ENCODE measurements at regions not wholly inside any gene's neighbourhood (a gene's known extent, or its start where the extent isn't known, plus 50 kb on each side); places are given as distances from the start of the nearest gene placed in this dataset.

DNA sequence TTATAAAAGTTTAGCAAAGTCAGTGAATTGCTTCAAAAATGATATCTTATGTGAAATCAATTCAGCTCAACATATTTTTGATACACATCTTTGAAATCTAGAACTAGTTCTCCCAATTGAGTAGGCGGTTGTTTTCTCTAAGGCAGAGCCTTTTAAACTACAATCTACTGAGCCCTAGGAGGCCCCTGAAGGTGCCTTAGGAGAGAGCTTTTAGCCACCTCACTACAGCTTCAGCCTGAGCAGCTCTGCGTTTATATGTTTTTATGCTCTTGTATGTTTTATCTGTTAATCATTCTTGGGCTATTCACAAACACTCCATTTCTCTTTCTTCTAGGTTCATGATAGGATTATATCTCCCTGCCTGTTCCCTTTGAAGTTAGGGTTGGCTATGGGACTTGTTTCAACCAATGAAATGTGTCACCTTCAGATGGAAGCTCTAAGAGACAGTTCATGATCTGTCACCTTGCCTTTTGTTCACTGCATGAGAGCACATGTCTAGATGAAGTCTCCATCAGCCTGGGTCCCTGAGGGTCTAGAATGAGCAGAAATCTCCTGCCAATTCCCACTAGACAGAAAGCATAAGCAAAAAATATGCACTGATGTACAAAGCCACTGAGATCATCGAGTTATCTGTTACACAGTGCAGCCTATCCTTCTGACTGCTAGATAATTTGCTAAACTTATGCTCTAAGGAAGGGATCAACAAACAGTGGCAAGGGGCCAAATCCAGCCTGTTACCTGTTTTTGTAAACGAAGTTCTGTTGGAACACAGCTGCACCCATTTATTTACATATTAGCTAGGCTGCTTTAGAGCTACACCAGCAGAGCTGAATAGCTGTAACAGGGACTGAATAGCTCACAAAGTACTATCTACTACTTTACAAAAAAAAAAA lies 128.5 kb upstream of the CDK1 start:
- no peak for DNase-seq
- Histone ChIP-seq H3K27ac (replicated peaks) (no peak overlapping the region), H3K27me3 (ENCODE audit: low read depth) (no peaks in the 10 kb centered on the region), H3K9me3 (replicated peaks) (no peaks in the 10 kb centered on the region), H3K4me1 (no peaks in the 10 kb centered on the region), H3K4me3 (no peak overlapping the region), H3K36me3 (no peaks in the 10 kb centered on the region)
- intact Hi-C loops (cut with micrococcal nuclease): loop anchor here (10.0 kb wide), 1 partner anchor 545 kb away; no protein-coding TSS in a partner anchor
- TF ChIP-seq, protein P1, sequence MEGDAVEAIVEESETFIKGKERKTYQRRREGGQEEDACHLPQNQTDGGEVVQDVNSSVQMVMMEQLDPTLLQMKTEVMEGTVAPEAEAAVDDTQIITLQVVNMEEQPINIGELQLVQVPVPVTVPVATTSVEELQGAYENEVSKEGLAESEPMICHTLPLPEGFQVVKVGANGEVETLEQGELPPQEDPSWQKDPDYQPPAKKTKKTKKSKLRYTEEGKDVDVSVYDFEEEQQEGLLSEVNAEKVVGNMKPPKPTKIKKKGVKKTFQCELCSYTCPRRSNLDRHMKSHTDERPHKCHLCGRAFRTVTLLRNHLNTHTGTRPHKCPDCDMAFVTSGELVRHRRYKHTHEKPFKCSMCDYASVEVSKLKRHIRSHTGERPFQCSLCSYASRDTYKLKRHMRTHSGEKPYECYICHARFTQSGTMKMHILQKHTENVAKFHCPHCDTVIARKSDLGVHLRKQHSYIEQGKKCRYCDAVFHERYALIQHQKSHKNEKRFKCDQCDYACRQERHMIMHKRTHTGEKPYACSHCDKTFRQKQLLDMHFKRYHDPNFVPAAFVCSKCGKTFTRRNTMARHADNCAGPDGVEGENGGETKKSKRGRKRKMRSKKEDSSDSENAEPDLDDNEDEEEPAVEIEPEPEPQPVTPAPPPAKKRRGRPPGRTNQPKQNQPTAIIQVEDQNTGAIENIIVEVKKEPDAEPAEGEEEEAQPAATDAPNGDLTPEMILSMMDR (IDR thresholded peaks at IDR 0.05; ENCODE audit: borderline replicate concordance): no peak

DNA sequence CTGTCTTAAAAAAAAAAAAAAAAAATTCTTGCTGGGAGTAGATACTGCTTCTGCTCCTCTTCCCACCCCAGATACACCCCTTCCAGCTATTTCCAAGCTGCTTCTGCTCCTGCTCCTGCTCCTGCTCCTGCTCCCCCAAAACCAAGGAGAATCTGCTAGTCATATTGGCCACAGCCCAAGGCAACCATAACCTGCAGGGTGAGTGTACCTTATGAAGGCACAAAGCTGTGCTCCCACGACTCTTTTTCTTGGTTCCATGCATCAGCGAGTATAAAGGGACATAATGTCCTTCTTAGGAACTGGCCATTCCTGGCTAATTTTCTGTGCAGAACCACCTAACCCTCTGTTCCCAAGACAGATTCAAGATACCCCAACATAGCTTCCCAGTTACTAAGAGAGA lies 129.5 kb upstream of the CDK1 start:
- intact Hi-C loops (cut with micrococcal nuclease): no loop called here
- Histone ChIP-seq H3K4me3 (no peak overlapping the region), H3K27ac (replicated peaks) (no peak overlapping the region), H3K27me3 (ENCODE audit: low read depth) (no peaks in the 10 kb centered on the region), H3K9me3 (replicated peaks) (no peaks in the 10 kb centered on the region), H3K4me1 (no peaks in the 10 kb centered on the region), H3K36me3 (no peaks in the 10 kb centered on the region)
- TF ChIP-seq, protein P1 (IDR thresholded peaks at IDR 0.05; ENCODE audit: borderline replicate concordance): no peak
- no peak for DNase-seq

GRCh38 chr10:60646966-60647796 lies 131.1 kb upstream of the CDK1 start:
- no peaks in the 10 kb centered on the region for H3K36me3 ChIP-seq
- no peaks in the 10 kb centered on the region for H3K9me3 ChIP-seq (replicated peaks)
- TF ChIP-seq, protein P1 (IDR thresholded peaks at IDR 0.05; ENCODE audit: borderline replicate concordance): peak; percentile 81
- DNase-seq: no peak
- H3K27me3 ChIP-seq (ENCODE audit: low read depth): no peaks in the 10 kb centered on the region
- H3K4me3 ChIP-seq: no peak overlapping the region
- no peak overlapping the region for H3K27ac ChIP-seq (replicated peaks)
- intact Hi-C loops (cut with micrococcal nuclease): loop anchor here (2.0 kb wide), 1 partner anchor 204 kb away; no protein-coding TSS in a partner anchor
- no peaks in the 10 kb centered on the region for H3K4me1 ChIP-seq

GRCh38 chr10:60645980-60646379 lies 132.3 kb upstream of the CDK1 start:
- intact Hi-C loops (cut with micrococcal nuclease): loop anchor here (2.0 kb wide), 1 partner anchor 203 kb away; no protein-coding TSS in a partner anchor
- Histone ChIP-seq H3K9me3 (replicated peaks) (no peaks in the 10 kb centered on the region), H3K4me1 (no peaks in the 10 kb centered on the region), H3K27me3 (ENCODE audit: low read depth) (no peaks in the 10 kb centered on the region), H3K27ac (replicated peaks) (no peak overlapping the region), H3K4me3 (no peak overlapping the region), H3K36me3 (no peaks in the 10 kb centered on the region)
- TF ChIP-seq, protein P1 (IDR thresholded peaks at IDR 0.05; ENCODE audit: borderline replicate concordance): no peak
- DNase-seq: no peak

DNA sequence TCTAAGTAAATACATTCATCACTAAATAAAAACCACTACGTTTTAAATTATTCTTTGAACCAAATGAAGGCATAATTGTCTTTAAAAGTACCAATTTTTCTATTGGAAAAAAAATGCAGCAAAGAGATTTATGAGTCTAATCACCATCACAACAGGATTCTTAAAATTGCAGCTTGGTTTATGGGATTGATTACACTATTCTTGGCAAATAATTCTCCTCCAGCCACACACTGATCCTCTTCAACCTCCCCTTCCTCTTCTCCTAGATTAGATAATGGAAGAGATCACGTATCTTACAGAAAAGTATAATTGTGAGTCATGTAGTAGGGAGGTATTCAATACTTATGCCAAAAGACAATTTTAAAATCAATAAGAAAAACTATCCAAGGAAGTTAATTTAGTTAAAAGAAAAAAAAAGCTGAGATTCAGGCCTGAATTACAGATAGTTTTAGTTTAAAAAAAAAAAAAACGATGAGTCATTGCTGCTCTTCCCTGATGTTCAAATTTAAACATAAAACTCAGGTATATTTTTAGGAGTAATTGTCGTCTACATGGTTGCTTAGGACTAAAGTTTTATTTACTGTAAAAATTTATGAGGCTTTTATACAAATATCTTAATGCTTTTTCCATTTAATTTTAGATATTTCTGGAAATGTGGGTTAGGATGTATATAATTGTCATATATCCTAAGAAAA lies 133.7 kb upstream of the CDK1 start:
- intact Hi-C loops (cut with micrococcal nuclease): no loop called here
- Histone ChIP-seq H3K9me3 (replicated peaks) (no peaks in the 10 kb centered on the region), H3K4me3 (no peak overlapping the region), H3K27me3 (ENCODE audit: low read depth) (no peaks in the 10 kb centered on the region), H3K36me3 (no peaks in the 10 kb centered on the region), H3K27ac (replicated peaks) (no peak overlapping the region), H3K4me1 (no peaks in the 10 kb centered on the region)
- TF ChIP-seq, protein P1 (IDR thresholded peaks at IDR 0.05; ENCODE audit: borderline replicate concordance): no peak
- DNase-seq: no peak
